SK-N-SH (cell line): ENCODE measurements at regions not wholly inside any gene's neighbourhood (a gene's known extent, or its start where the extent isn't known, plus 50 kb on each side); places are given as distances from the start of the nearest gene placed in this dataset.

Experiments
- CTCF ChIA-PET: fragments of 300-600, 350-600 bp; formaldehyde crosslinking; extraction: SDS; loops from one replicate; lab custom pipeline; 2021; lab: Yijun Ruan, JAX
- POLR2A ChIA-PET: fragments of 350-600 bp; sonication (Branson Sonifier 250); formaldehyde crosslinking; extraction: SDS; loops from one replicate; lab custom pipeline; 2020; ENCODE audit warnings: antibody characterized with exemption, inconsistent platforms; lab: Yijun Ruan, JAX
- DNase-seq: peaks from one replicate; pipeline ENCODE4 v3.0.0; 2012
- H2AFZ ChIP-seq: fragments of 200-600 bp; sonication (generic); 2 replicates; pipeline ENCODE4 v1.8.1; 2016; ENCODE audit warnings: antibody characterized with exemption, mild to moderate bottlenecking, low read depth
- H3F3A ChIP-seq: fragments of 200-600 bp; sonication (generic); replicated peaks from 2 replicates; pipeline ENCODE3; 2016; ENCODE audit warnings: antibody characterized with exemption, mild to moderate bottlenecking; ENCODE audit not compliant: insufficient read depth
- H3K27ac ChIP-seq, 2 experiments: fragments of 200-500 bp in 1 of 2; fragments of 200-600 bp in 1 of 2; sonication (Bioruptor generic) in 1 of 2; sonication (generic), shearing (Covaris generic) in 1 of 2; 2 replicates each; pipeline versions ENCODE4 v1.5.1 to v1.6.1; 2014 to 2016; ENCODE audit warnings: low read depth in 2 of 2, inconsistent platforms in 1 of 2, low read length in 1 of 2, mild to moderate bottlenecking in 1 of 2, mixed read lengths in 1 of 2
- H3K27me3 ChIP-seq: fragments of 200-600 bp; sonication (generic), shearing (Covaris generic); 2 replicates; pipeline ENCODE4 v1.6.1; 2016; ENCODE audit warnings: mixed run types; ENCODE audit not compliant: insufficient read depth
- H3K36me3 ChIP-seq, 2 experiments: fragments of 200-500 bp in 1 of 2; fragments of 200-600 bp in 1 of 2; sonication (Bioruptor generic) in 1 of 2; sonication (generic) in 1 of 2; replicated peaks in 1 of 2; 2 replicates each; pipeline versions ENCODE3 to v1.5.1; 2014 to 2016; ENCODE audit warnings: low read length in 1 of 2, mild to moderate bottlenecking in 1 of 2; ENCODE audit not compliant: insufficient read depth in 2 of 2, control insufficient read depth in 1 of 2
- H3K4me1 ChIP-seq, 2 experiments: fragments of 200-500 bp in 1 of 2; fragments of 200-600 bp in 1 of 2; sonication (Bioruptor generic) in 1 of 2; sonication (generic), shearing (Covaris generic) in 1 of 2; 2 replicates each; pipeline versions ENCODE4 v1.5.1 to v1.6.1; 2014 to 2016; ENCODE audit warnings: low read depth in 1 of 2, low read length in 1 of 2, mixed run types in 1 of 2; ENCODE audit not compliant: insufficient read depth in 2 of 2, control insufficient read depth in 1 of 2
- H3K4me2 ChIP-seq: fragments of 200-600 bp; sonication (generic), shearing (Covaris generic); 2 replicates; pipeline ENCODE4 v1.6.1; 2017; ENCODE audit warnings: mixed run types
- H3K4me3 ChIP-seq, 2 experiments: fragments of 200-500 bp in 1 of 2; fragments of 200-600 bp in 1 of 2; sonication (Bioruptor generic) in 1 of 2; sonication (generic), shearing (Covaris generic) in 1 of 2; 2 replicates each; pipeline versions ENCODE4 v1.5.1 to v1.8.1; 2014 to 2016; ENCODE audit warnings: low read depth in 2 of 2, inconsistent platforms in 1 of 2, low read length in 1 of 2, mild to moderate bottlenecking in 1 of 2, mixed read lengths in 1 of 2, moderate library complexity in 1 of 2
- H3K79me2 ChIP-seq: fragments of 200-600 bp; sonication (generic); 2 replicates; pipeline ENCODE4 v1.8.1; 2017; ENCODE audit warnings: mild to moderate bottlenecking; ENCODE audit not compliant: insufficient read depth
- H3K9ac ChIP-seq: fragments of 200-600 bp; sonication (generic); 2 replicates; pipeline ENCODE4 v1.6.1; 2017; ENCODE audit warnings: mixed run types
- H3K9me2 ChIP-seq: fragments of 200-600 bp; sonication (generic); 2 replicates; pipeline ENCODE4 v1.6.1; 2017; ENCODE audit warnings: mixed run types
- H3K9me3 ChIP-seq: fragments of 200-600 bp; sonication (generic); 2 replicates; pipeline ENCODE4 v1.6.1; 2017; ENCODE audit warnings: mixed run types, mild to moderate bottlenecking, moderate library complexity
- H4K20me1 ChIP-seq: fragments of 200-600 bp; sonication (generic); 2 replicates; pipeline ENCODE4 v1.6.1; 2017; ENCODE audit warnings: mild to moderate bottlenecking, mixed run types; ENCODE audit not compliant: insufficient read depth
- CHD2 ChIP-seq: fragments of 150-350 bp; IDR thresholded peaks from 2 replicates; pipeline ENCODE4 v1.6.1; 2018; ENCODE audit warnings: low read length; ENCODE audit not compliant: partially characterized antibody
- ELF1 ChIP-seq: IDR thresholded peaks from 2 replicates; pipeline ENCODE4 v1.4.0; 2012
- EZH2phosphoT487 ChIP-seq: fragments of 200-600 bp; sonication (generic); IDR thresholded peaks from 2 replicates; pipeline ENCODE4 v1.6.1; 2017; ENCODE audit warnings: low read depth, mixed run types, mild to moderate bottlenecking, antibody characterized with exemption, moderate library complexity, borderline replicate concordance
- FOSL2 ChIP-seq: IDR thresholded peaks from 2 replicates; pipeline ENCODE4 v1.4.0; 2012; ENCODE audit warnings: low read depth, mild to moderate bottlenecking, moderate library complexity, borderline replicate concordance
- FOXJ3 ChIP-seq: sonication (generic); formaldehyde crosslinking; IDR thresholded peaks from 2 replicates; pipeline ENCODE4 v1.5.1; 2020; ENCODE audit warnings: mild to moderate bottlenecking, missing genetic modification reagents
- GABPA ChIP-seq: IDR thresholded peaks from 2 replicates; pipeline ENCODE4 v1.4.0; 2012; ENCODE audit warnings: low read depth, mild to moderate bottlenecking
- JUND ChIP-seq: IDR thresholded peaks from 2 replicates; pipeline ENCODE4 v1.4.0; 2012
- MXI1 ChIP-seq: IDR thresholded peaks from 2 replicates; pipeline ENCODE4 v1.6.1; 2012; ENCODE audit warnings: mild to moderate bottlenecking, low read depth, low read length, improper control_type of control experiment
- NRF1 ChIP-seq: IDR thresholded peaks from 2 replicates; pipeline ENCODE4 v1.6.1; 2012; ENCODE audit warnings: low read depth, mild to moderate bottlenecking, low read length
- PBX3 ChIP-seq: IDR thresholded peaks from 2 replicates; pipeline ENCODE4; 2012
- POLR2AphosphoS5 ChIP-seq: IDR thresholded peaks from 2 replicates; pipeline ENCODE4 v1.6.1; 2012; ENCODE audit warnings: low read depth, low read length
- RAD21 ChIP-seq: IDR thresholded peaks from 2 replicates; pipeline ENCODE4 v1.6.1; 2012; ENCODE audit warnings: mild to moderate bottlenecking, low read length
- RCOR1 ChIP-seq: fragments of 150-350 bp; IDR thresholded peaks from 2 replicates; pipeline ENCODE4 v1.6.1; 2017; ENCODE audit warnings: antibody characterized with exemption, low read length
- RXRA ChIP-seq: IDR thresholded peaks from 2 replicates; pipeline ENCODE4 v1.4.0; 2012; ENCODE audit warnings: low read depth, mild to moderate bottlenecking, borderline replicate concordance
- SMC3 ChIP-seq: IDR thresholded peaks from 2 replicates; pipeline ENCODE4 v1.6.1; 2012; ENCODE audit warnings: low read depth, low read length, improper control_type of control experiment
- TAF1 ChIP-seq: IDR thresholded peaks from 2 replicates; pipeline ENCODE4 v1.6.1; 2012; ENCODE audit warnings: low read depth, mild to moderate bottlenecking, low read length, moderate library complexity, borderline replicate concordance
- TEAD4 ChIP-seq: IDR thresholded peaks from 2 replicates; pipeline ENCODE4 v1.4.0; 2012; ENCODE audit warnings: mild to moderate bottlenecking, borderline replicate concordance; ENCODE audit not compliant: insufficient read depth
- WGBS: methylation state at CpG from one replicate; pipeline ENCODE4 v1.1.6; 2017; ENCODE audit warnings: low lambda C conversion rate; 5-methylcytosine and 5-hydroxymethylcytosine counted together
- TF ChIP-seq, protein P1 (sequence below): IDR thresholded peaks from 2 replicates; pipeline ENCODE4 v1.4.0; 2012; ENCODE audit warnings: low read depth, borderline replicate concordance
- TF ChIP-seq, protein P2 (sequence below): fragments of 200-600 bp; sonication (generic); IDR thresholded peaks from 2 replicates; pipeline ENCODE4 v1.6.1; 2017; ENCODE audit warnings: antibody characterized with exemption, mild to moderate bottlenecking, moderate library complexity
- TF ChIP-seq, protein P3 (sequence below): IDR thresholded peaks from 2 replicates; pipeline ENCODE4 v1.4.0; 2012; ENCODE audit warnings: low read depth, borderline replicate concordance

DNA sequence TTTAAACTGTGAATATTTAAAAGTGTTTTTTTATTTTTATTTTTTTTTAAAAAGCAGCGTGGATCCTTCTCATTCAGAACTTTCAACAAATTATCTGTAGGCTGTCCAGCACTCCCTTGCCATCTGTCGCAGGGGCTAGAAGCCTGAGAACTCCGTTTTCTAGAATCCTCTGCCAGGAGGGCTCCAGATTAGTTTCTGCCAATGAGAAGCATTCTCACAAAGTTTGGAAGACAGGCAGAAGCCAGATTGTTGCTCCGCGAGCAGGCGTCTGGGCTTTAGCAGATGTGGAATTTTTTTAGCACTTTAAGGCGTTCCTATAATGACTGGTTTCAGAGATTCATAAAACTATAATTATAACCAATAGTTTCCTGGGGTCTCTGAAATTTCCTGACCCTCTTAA is 220.9 kb upstream of the KIAA1217 start (continued):
- TF ChIP-seq FOXJ3 (CRISPR knock-in tag), result no peak
- no peak for TF ChIP-seq MXI1
- TF ChIP-seq NRF1, result no peak
- no peak for TF ChIP-seq ELF1

- H3K4me2 ChIP-seq, result no peak overlapping the region
- ChIA-PET POLR2A (no interaction called here), CTCF (interaction anchor here (0.6 to 6.2 kb wide), 71 partner anchors 8 to 678 kb away, joined by 3 to 69 read pairs (median 4); partner anchors contain the start of gene KIAA1217)
- H3K9me3 ChIP-seq, result no peaks in the 10 kb centered on the region
- no peak overlapping the region; a peak in 1 of 4 replicates for H3K4me3 ChIP-seq
- no peaks in the 10 kb centered on the region for H4K20me1 ChIP-seq
- no peaks in the 10 kb centered on the region for H3K9me2 ChIP-seq
- H3K36me3 ChIP-seq, result no peaks in the 10 kb centered on the region
- no peak overlapping the region for H3K9ac ChIP-seq
- TF ChIP-seq RCOR1 (0 out of 2 replicates have a peak, but pooled peaks have one; percentile 10), RAD21 (peak; percentile 92), JUND (no peak), TAF1 (no peak), SMC3 (peak; percentile 90), CHD2 (peak; percentile 18)
- TF ChIP-seq, protein P1, sequence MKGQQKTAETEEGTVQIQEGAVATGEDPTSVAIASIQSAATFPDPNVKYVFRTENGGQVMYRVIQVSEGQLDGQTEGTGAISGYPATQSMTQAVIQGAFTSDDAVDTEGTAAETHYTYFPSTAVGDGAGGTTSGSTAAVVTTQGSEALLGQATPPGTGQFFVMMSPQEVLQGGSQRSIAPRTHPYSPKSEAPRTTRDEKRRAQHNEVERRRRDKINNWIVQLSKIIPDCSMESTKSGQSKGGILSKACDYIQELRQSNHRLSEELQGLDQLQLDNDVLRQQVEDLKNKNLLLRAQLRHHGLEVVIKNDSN, result no peak
- TF ChIP-seq, protein P2, sequence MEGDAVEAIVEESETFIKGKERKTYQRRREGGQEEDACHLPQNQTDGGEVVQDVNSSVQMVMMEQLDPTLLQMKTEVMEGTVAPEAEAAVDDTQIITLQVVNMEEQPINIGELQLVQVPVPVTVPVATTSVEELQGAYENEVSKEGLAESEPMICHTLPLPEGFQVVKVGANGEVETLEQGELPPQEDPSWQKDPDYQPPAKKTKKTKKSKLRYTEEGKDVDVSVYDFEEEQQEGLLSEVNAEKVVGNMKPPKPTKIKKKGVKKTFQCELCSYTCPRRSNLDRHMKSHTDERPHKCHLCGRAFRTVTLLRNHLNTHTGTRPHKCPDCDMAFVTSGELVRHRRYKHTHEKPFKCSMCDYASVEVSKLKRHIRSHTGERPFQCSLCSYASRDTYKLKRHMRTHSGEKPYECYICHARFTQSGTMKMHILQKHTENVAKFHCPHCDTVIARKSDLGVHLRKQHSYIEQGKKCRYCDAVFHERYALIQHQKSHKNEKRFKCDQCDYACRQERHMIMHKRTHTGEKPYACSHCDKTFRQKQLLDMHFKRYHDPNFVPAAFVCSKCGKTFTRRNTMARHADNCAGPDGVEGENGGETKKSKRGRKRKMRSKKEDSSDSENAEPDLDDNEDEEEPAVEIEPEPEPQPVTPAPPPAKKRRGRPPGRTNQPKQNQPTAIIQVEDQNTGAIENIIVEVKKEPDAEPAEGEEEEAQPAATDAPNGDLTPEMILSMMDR, result peak; percentile 90
- H3K79me2 ChIP-seq, result no peaks in the 10 kb centered on the region
- DNase-seq, result peak; percentile 52
- 44% methylated on average over 6 of the region's 6 CpGs for WGBS
- no peaks in the 10 kb centered on the region for H3F3A ChIP-seq
- no peak overlapping the region for H2AFZ ChIP-seq
- H3K27ac ChIP-seq, result peak overlapping the region in 1 of 2 experiments; percentile 62; a peak in 1 of 4 replicates
- H3K27me3 ChIP-seq, result no peaks in the 10 kb centered on the region
- peaks cover 0 to 3% of the 10 kb centered on the region in 2 experiments; a peak in 2 of 4 replicates for H3K4me1 ChIP-seq
Observed at GRCh38 chr10:23994459-23995046, 214.4 kb upstream of the KIAA1217 start.

- TF ChIP-seq POLR2AphosphoS5, result no peak
- no peak for TF ChIP-seq MXI1
- TF ChIP-seq RXRA, result no peak
- no peak for TF ChIP-seq JUND
- no peak for TF ChIP-seq GABPA
- TF ChIP-seq TEAD4, result no peak
- TF ChIP-seq FOSL2, result no peak
- TF ChIP-seq, protein P3, sequence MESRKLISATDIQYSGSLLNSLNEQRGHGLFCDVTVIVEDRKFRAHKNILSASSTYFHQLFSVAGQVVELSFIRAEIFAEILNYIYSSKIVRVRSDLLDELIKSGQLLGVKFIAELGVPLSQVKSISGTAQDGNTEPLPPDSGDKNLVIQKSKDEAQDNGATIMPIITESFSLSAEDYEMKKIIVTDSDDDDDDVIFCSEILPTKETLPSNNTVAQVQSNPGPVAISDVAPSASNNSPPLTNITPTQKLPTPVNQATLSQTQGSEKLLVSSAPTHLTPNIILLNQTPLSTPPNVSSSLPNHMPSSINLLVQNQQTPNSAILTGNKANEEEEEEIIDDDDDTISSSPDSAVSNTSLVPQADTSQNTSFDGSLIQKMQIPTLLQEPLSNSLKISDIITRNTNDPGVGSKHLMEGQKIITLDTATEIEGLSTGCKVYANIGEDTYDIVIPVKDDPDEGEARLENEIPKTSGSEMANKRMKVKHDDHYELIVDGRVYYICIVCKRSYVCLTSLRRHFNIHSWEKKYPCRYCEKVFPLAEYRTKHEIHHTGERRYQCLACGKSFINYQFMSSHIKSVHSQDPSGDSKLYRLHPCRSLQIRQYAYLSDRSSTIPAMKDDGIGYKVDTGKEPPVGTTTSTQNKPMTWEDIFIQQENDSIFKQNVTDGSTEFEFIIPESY, result no peak
- TF ChIP-seq RAD21, result no peak
- TF ChIP-seq EZH2phosphoT487, result no peak
- no peak for TF ChIP-seq PBX3
- Histone ChIP-seq H3K9ac (no peak overlapping the region), H3K9me3 (no peaks in the 10 kb centered on the region), H3K36me3 (no peaks in the 10 kb centered on the region), H3F3A (no peaks in the 10 kb centered on the region), H4K20me1 (no peaks in the 10 kb centered on the region), H3K79me2 (no peaks in the 10 kb centered on the region), H3K4me3 (no peak overlapping the region), H3K9me2 (no peaks in the 10 kb centered on the region), H3K27me3 (no peaks in the 10 kb centered on the region), H3K4me1 (peaks cover 0 to 3% of the 10 kb centered on the region in 2 experiments; a peak in 2 of 4 replicates), H3K27ac (no peak overlapping the region), H3K4me2 (no peak overlapping the region), H2AFZ (no peak overlapping the region)
- 84% methylated on average over 9 of the region's 9 CpGs for WGBS
- POLR2A ChIA-PET, result no interaction called here
- no peak for DNase-seq
- CTCF ChIA-PET, result no interaction called here
Observed at GRCh38 chr10:23999445-23999844, 209.5 kb upstream of the KIAA1217 start.
